ENCODE measurements at regions not wholly inside any gene's neighbourhood (a gene's known extent, or its start where the extent isn't known, plus 50 kb on each side); places are given as distances from the start of the nearest gene placed in this dataset.
A peak's percentile ranks its signal among the peaks of the same experiment; 100 is the strongest.

DNA sequence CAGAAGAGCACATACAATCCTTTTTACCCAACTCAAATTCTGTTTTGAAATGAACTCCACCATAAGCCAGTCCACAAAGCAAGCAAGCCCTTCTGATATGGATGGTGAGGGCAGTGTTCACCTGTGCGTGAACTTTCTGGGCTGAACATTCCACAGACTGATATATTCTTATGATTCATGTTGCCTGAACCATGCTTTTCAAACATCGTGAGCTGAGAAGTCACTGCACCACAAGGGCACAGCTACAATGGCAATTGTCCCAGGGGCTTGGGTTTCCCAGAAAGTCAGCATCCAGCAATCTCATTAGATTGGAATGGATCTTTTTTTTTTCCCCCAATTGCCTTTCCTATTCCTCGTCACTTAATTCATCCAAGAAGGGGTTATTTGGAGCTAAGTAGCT is 86.9 kb upstream of the ZNF438 start:
- Histone ChIP-seq H3K9ac (ENCODE audit: low read depth, low read length, poor library complexity) (no peak overlapping the region), H3K79me1 (ENCODE audit: low read depth, low read length) (no peaks in the 10 kb centered on the region), H3K36me3 (replicated peaks in 1 of 2; ENCODE audit: control insufficient read depth in 2 of 2, insufficient read depth in 2 of 2, low read length in 2 of 2) (no peaks in the 10 kb centered on the region), H3K18ac (ENCODE audit: low read length) (no peak overlapping the region), H3K27me3 (ENCODE audit: control insufficient read depth in 3 of 3, insufficient read depth in 3 of 3, low read depth in 1 of 3, low read length in 3 of 3) (no peaks in the 10 kb centered on the region), H2AFZ (ENCODE audit: low read length) (no peak overlapping the region), H3K4ac (ENCODE audit: low read length) (no peak overlapping the region), H3K4me1 (ENCODE audit: control insufficient read depth in 2 of 2, insufficient read depth in 1 of 2, low read depth in 1 of 2, low read length in 2 of 2) (peaks cover 1 to 2% of the 10 kb centered on the region in 2 donors), H2AK5ac (ENCODE audit: low read depth, low read length) (no peak overlapping the region), H3K27ac (replicated peaks; ENCODE audit: low read length) (no peak overlapping the region), H3K4me3 (ENCODE audit: low read length in 2 of 2) (no peak overlapping the region), H3K4me2 (ENCODE audit: insufficient read depth, low read length, poor library complexity, severe bottlenecking) (no peak overlapping the region), H3K23ac (ENCODE audit: low read depth, low read length, poor library complexity) (no peak overlapping the region), H2BK5ac (ENCODE audit: low read length) (no peak overlapping the region), H3K9me3 (replicated peaks in 1 of 2; ENCODE audit: control insufficient read depth in 2 of 2, insufficient read depth in 1 of 2, low read depth in 1 of 2, low read length in 2 of 2) (peaks cover 0 to 2% of the 10 kb centered on the region in 2 donors), H4K8ac (ENCODE audit: low read depth, low read length) (no peak overlapping the region), H2BK12ac (ENCODE audit: low read length) (no peak overlapping the region), H3K14ac (ENCODE audit: low read length) (no peak overlapping the region), H2BK120ac (ENCODE audit: low read depth, low read length) (no peak overlapping the region), H4K91ac (ENCODE audit: low read depth, low read length, poor library complexity) (no peak overlapping the region), H2BK15ac (ENCODE audit: low read length) (no peak overlapping the region)
- no peak for DNase-seq (ENCODE audit: low spot score)
- no CpG with 5 or more reads among the region's 3 CpGs for WGBS, 2 donors (ENCODE audit: extremely low coverage in 2 of 2, insufficient read length in 2 of 2, insufficient replicate concordance in 1 of 2)

DNA sequence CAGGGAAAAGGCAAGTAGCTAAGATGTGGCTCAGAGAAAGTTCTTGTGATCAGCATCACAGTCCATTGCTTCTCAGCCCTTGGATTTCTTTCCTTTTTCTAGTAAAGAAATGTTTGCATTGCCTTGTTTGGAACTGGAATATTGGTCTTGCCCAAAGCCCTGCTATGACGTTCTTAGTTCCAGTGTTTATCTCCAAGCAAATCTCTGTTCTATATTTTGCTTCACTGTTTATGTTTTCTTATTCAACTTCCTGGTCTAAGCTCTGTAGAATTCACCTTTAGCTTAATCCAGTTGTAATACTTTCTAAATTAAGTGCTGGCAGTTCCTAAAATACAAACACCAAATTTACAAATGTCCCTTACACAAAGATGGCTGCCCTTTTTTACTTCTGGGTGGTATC is 88.7 kb upstream of the ZNF438 start:
- H2BK120ac ChIP-seq (ENCODE audit: low read depth, low read length), result no peak overlapping the region
- no peaks in the 10 kb centered on the region for H3K36me3 ChIP-seq (replicated peaks in 1 of 2; ENCODE audit: control insufficient read depth in 2 of 2, insufficient read depth in 2 of 2, low read length in 2 of 2)
- H3K14ac ChIP-seq (ENCODE audit: low read length), result no peak overlapping the region
- no peak overlapping the region for H3K4ac ChIP-seq (ENCODE audit: low read length)
- no peak overlapping the region for H3K18ac ChIP-seq (ENCODE audit: low read length)
- peak overlapping the region; percentile 3 for H2AFZ ChIP-seq (ENCODE audit: low read length)
- H3K4me1 ChIP-seq (ENCODE audit: control insufficient read depth in 2 of 2, insufficient read depth in 1 of 2, low read depth in 1 of 2, low read length in 2 of 2), result peaks cover 2 to 9% of the 10 kb centered on the region in 2 donors
- no peak overlapping the region for H3K9ac ChIP-seq (ENCODE audit: low read depth, low read length, poor library complexity)
- H2BK5ac ChIP-seq (ENCODE audit: low read length), result no peak overlapping the region
- H3K27me3 ChIP-seq (ENCODE audit: control insufficient read depth in 3 of 3, insufficient read depth in 3 of 3, low read depth in 1 of 3, low read length in 3 of 3), result no peaks in the 10 kb centered on the region
- no peak overlapping the region for H4K8ac ChIP-seq (ENCODE audit: low read depth, low read length)
- H2AK5ac ChIP-seq (ENCODE audit: low read depth, low read length), result no peak overlapping the region
- WGBS, 2 donors (ENCODE audit: extremely low coverage in 2 of 2, insufficient read length in 2 of 2, insufficient replicate concordance in 1 of 2), result no CpG with 5 or more reads among the region's 1 CpG
- H4K91ac ChIP-seq (ENCODE audit: low read depth, low read length, poor library complexity), result no peak overlapping the region
- no peak overlapping the region for H3K27ac ChIP-seq (replicated peaks; ENCODE audit: low read length)
- H3K4me3 ChIP-seq (ENCODE audit: low read length in 2 of 2), result no peak overlapping the region
- no peaks in the 10 kb centered on the region for H3K79me1 ChIP-seq (ENCODE audit: low read depth, low read length)
- no peak overlapping the region for H3K4me2 ChIP-seq (ENCODE audit: insufficient read depth, low read length, poor library complexity, severe bottlenecking)
- no peak overlapping the region for H3K23ac ChIP-seq (ENCODE audit: low read depth, low read length, poor library complexity)
- no peak for DNase-seq (ENCODE audit: low spot score)
- H2BK12ac ChIP-seq (ENCODE audit: low read length), result no peak overlapping the region
- H3K9me3 ChIP-seq (replicated peaks in 1 of 2; ENCODE audit: control insufficient read depth in 2 of 2, insufficient read depth in 1 of 2, low read depth in 1 of 2, low read length in 2 of 2), result no peaks in the 10 kb centered on the region
- H2BK15ac ChIP-seq (ENCODE audit: low read length), result no peak overlapping the region

DNA sequence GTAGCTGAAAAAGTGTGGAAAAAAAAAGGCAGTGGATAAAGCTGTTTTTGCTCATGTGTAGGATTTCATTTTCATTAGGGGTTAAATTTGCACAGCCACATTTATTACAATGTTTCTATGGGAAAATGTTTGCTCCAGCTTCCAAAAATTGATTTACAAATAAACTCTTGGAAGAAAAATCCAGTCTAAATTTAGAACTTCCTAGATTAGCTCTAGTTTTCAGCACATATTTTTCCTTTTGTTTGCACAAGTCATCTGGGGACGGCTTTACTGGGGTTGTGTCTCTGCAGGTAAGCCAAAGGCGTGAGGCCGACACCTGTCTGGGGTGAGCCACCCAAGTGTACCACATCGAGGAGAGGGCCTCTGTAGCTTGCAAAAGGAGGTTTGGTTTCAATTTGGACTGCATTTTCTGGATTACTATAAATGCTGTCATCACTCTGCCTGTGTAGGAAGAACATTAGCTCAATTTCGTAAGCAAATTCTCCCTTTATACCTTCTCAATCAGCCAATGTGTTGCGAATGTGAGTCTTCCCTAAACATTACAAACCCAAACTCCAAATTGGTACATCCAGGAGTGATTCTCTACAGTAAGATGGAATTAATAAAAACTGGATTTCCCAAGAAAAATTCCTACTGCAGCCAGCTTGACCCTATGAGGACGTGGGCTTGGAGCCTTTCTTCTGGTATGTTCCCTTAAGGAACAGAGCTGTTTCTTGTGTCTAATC is 89.5 kb upstream of the ZNF438 start:
- H3K18ac ChIP-seq (ENCODE audit: low read length), result no peak overlapping the region
- no peak overlapping the region for H2AK5ac ChIP-seq (ENCODE audit: low read depth, low read length)
- no peak overlapping the region for H4K91ac ChIP-seq (ENCODE audit: low read depth, low read length, poor library complexity)
- DNase-seq (ENCODE audit: low spot score), result no peak
- no peak overlapping the region for H3K4me2 ChIP-seq (ENCODE audit: insufficient read depth, low read length, poor library complexity, severe bottlenecking)
- no peaks in the 10 kb centered on the region for H3K9me3 ChIP-seq (replicated peaks in 1 of 2; ENCODE audit: control insufficient read depth in 2 of 2, insufficient read depth in 1 of 2, low read depth in 1 of 2, low read length in 2 of 2)
- H3K79me1 ChIP-seq (ENCODE audit: low read depth, low read length), result no peaks in the 10 kb centered on the region
- no peak overlapping the region for H3K14ac ChIP-seq (ENCODE audit: low read length)
- H3K9ac ChIP-seq (ENCODE audit: low read depth, low read length, poor library complexity), result no peak overlapping the region
- no peak overlapping the region for H4K8ac ChIP-seq (ENCODE audit: low read depth, low read length)
- no peak overlapping the region for H3K4me3 ChIP-seq (ENCODE audit: low read length in 2 of 2)
- H3K4me1 ChIP-seq (ENCODE audit: control insufficient read depth in 2 of 2, insufficient read depth in 1 of 2, low read depth in 1 of 2, low read length in 2 of 2), result peaks cover 2 to 9% of the 10 kb centered on the region in 2 donors
- H2BK12ac ChIP-seq (ENCODE audit: low read length), result no peak overlapping the region
- no peak overlapping the region for H2BK15ac ChIP-seq (ENCODE audit: low read length)
- no peak overlapping the region for H3K27ac ChIP-seq (replicated peaks; ENCODE audit: low read length)
- no peak overlapping the region for H3K23ac ChIP-seq (ENCODE audit: low read depth, low read length, poor library complexity)
- H2AFZ ChIP-seq (ENCODE audit: low read length), result peak overlapping the region; percentile 3
- no peaks in the 10 kb centered on the region for H3K27me3 ChIP-seq (ENCODE audit: control insufficient read depth in 3 of 3, insufficient read depth in 3 of 3, low read depth in 1 of 3, low read length in 3 of 3)
- H3K4ac ChIP-seq (ENCODE audit: low read length), result no peak overlapping the region
- H3K36me3 ChIP-seq (replicated peaks in 1 of 2; ENCODE audit: control insufficient read depth in 2 of 2, insufficient read depth in 2 of 2, low read length in 2 of 2), result no peaks in the 10 kb centered on the region
- H2BK5ac ChIP-seq (ENCODE audit: low read length), result no peak overlapping the region
- H2BK120ac ChIP-seq (ENCODE audit: low read depth, low read length), result no peak overlapping the region
- no CpG with 5 or more reads among the region's 7 CpGs for WGBS, 2 donors (ENCODE audit: extremely low coverage in 2 of 2, insufficient read length in 2 of 2, insufficient replicate concordance in 1 of 2)

DNA sequence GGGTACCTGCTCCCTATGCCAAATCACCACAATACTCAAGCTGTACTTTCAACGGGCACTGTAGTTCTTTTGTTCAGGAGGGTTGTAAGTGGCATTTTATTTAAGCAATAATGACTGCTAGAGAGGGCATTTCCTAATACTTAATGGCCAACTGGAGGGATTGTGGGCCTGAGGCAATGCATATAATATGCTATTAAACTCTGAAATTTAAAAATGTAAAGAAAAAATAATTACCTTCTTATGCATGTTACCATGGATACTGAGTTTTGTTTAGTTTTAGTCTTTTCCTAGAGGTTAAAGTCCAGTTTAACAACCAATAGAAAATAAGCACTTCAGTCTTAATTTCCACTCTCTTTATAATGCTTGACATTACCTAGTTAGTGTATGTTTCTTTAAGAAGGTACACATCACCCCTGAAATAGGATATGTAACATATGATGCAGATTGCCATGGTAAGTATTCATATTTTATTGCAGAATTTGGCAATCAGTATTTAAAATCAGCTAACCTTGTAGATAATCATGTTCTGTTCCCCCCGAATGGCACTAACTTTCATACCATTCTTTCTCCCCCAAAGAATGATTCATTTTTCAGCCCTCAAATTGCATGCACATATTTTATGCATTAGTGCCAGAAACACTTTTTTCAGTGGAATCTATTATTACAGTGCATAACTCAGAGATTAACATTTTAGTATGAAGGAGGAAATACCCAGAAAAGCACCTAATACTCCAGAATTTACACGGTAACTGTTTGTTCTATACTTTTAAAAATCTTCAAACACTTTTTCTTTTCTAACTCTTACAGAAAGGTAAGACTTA is 90.3 kb upstream of the ZNF438 start:
- no peak overlapping the region for H2AFZ ChIP-seq (ENCODE audit: low read length)
- H3K4me2 ChIP-seq (ENCODE audit: insufficient read depth, low read length, poor library complexity, severe bottlenecking), result no peak overlapping the region
- no peak overlapping the region for H3K4ac ChIP-seq (ENCODE audit: low read length)
- H3K79me1 ChIP-seq (ENCODE audit: low read depth, low read length), result no peaks in the 10 kb centered on the region
- no peaks in the 10 kb centered on the region for H3K9me3 ChIP-seq (replicated peaks in 1 of 2; ENCODE audit: control insufficient read depth in 2 of 2, insufficient read depth in 1 of 2, low read depth in 1 of 2, low read length in 2 of 2)
- no peak overlapping the region for H3K18ac ChIP-seq (ENCODE audit: low read length)
- no peak for DNase-seq (ENCODE audit: low spot score)
- H3K4me3 ChIP-seq (ENCODE audit: low read length in 2 of 2), result no peak overlapping the region
- no peak overlapping the region for H3K23ac ChIP-seq (ENCODE audit: low read depth, low read length, poor library complexity)
- H3K36me3 ChIP-seq (replicated peaks in 1 of 2; ENCODE audit: control insufficient read depth in 2 of 2, insufficient read depth in 2 of 2, low read length in 2 of 2), result no peaks in the 10 kb centered on the region
- H3K27me3 ChIP-seq (ENCODE audit: control insufficient read depth in 3 of 3, insufficient read depth in 3 of 3, low read depth in 1 of 3, low read length in 3 of 3), result no peaks in the 10 kb centered on the region
- no peak overlapping the region for H3K14ac ChIP-seq (ENCODE audit: low read length)
- 100% methylated on average over 1 of the region's 3 CpGs; no CpG with 5 or more reads in 1 of the 2 donors for WGBS, 2 donors (ENCODE audit: extremely low coverage in 2 of 2, insufficient read length in 2 of 2, insufficient replicate concordance in 1 of 2)
- H3K4me1 ChIP-seq (ENCODE audit: control insufficient read depth in 2 of 2, insufficient read depth in 1 of 2, low read depth in 1 of 2, low read length in 2 of 2), result peaks cover 2 to 9% of the 10 kb centered on the region in 2 donors
- H3K27ac ChIP-seq (replicated peaks; ENCODE audit: low read length), result no peak overlapping the region
- no peak overlapping the region for H4K8ac ChIP-seq (ENCODE audit: low read depth, low read length)
- no peak overlapping the region for H2BK5ac ChIP-seq (ENCODE audit: low read length)
- H2BK15ac ChIP-seq (ENCODE audit: low read length), result no peak overlapping the region
- no peak overlapping the region for H2BK120ac ChIP-seq (ENCODE audit: low read depth, low read length)
- H4K91ac ChIP-seq (ENCODE audit: low read depth, low read length, poor library complexity), result no peak overlapping the region
- H2BK12ac ChIP-seq (ENCODE audit: low read length), result no peak overlapping the region
- H3K9ac ChIP-seq (ENCODE audit: low read depth, low read length, poor library complexity), result no peak overlapping the region
- H2AK5ac ChIP-seq (ENCODE audit: low read depth, low read length), result no peak overlapping the region
